Left lobe of liver (tissue), 2 donors: ENCODE measurements at regions not wholly inside any gene's neighbourhood (a gene's known extent, or its start where the extent isn't known, plus 50 kb on each side); places are given as distances from the start of the nearest gene placed in this dataset.
"Not testable (repeated sequence)": the region's sequence is repeated elsewhere in the genome, so short reads cannot be mapped to it uniquely, and the experiment has no call there.

Experiments used
- ATAC-seq: fragments of 200-7000 bp; cut with Tn5 transposase; one replicate; pipeline ENCODE4 v1.9.1; 2020; ENCODE audit warnings: mild to moderate bottlenecking, moderate library complexity
- DNase-seq: peaks from one replicate; pipeline ENCODE4 v3.0.0-alpha.2; 2020; ENCODE audit warnings: low spot score
- donor health status: DM: no; HTN: no; CAD: no; lungs with moderate emphysema.
- donor health status: DM: no; HTN: yes; CAD: no.

- ATAC-seq, DNase-seq: not testable (repeated sequence)
These were observed 201.3 kb downstream of the LIPI start for GRCh38 chr21:14009238-14009981.

- not testable (repeated sequence) for DNase-seq, ATAC-seq
These were observed 202.3 kb downstream of the LIPI start for GRCh38 chr21:14008436-14008835.

GRCh38 chr21:14008006-14008405 is 202.7 kb downstream of the LIPI start:
- not testable (repeated sequence) for ATAC-seq, DNase-seq

GRCh38 chr21:14006144-14006543 is 204.6 kb downstream of the LIPI start:
- not testable (repeated sequence) for ATAC-seq

GRCh38 chr21:13986996-13987958 is 223.5 kb downstream of the LIPI start:
- not testable (repeated sequence) for DNase-seq

More at GRCh38 chr21:14006144-14006543, 204.6 kb downstream of the LIPI start:
- DNase-seq, result not testable (repeated sequence)

GRCh38 chr21:13985865-13986863 is 224.6 kb downstream of the LIPI start:
- not testable (repeated sequence) for DNase-seq
- ATAC-seq, result peak; percentile 45

More at GRCh38 chr21:13986996-13987958, 223.5 kb downstream of the LIPI start:
- ATAC-seq, result peak; percentile 15

GRCh38 chr21:13985137-13985864 is 225.5 kb downstream of the LIPI start:
- not testable (repeated sequence) for DNase-seq
- peak; percentile 52 for ATAC-seq

GRCh38 chr21:13984728-13985127 is 226.0 kb downstream of the LIPI start:
- not testable (repeated sequence) for DNase-seq, ATAC-seq

- not testable (repeated sequence) for ATAC-seq, DNase-seq
These were observed 229.3 kb downstream of the LIPI start for GRCh38 chr21:13981176-13982087.

GRCh38 chr21:13980115-13980662 is 230.6 kb downstream of the LIPI start:
- ATAC-seq (peak; percentile 97), DNase-seq (peak; percentile 64)

- DNase-seq, ATAC-seq: not testable (repeated sequence)
These were observed 231.1 kb downstream of the LIPI start for GRCh38 chr21:13979608-13980007.

- not testable (repeated sequence) for ATAC-seq, DNase-seq
These were observed 236.2 kb downstream of the LIPI start for GRCh38 chr21:13974582-13974981.

GRCh38 chr21:13969853-13970252 is 240.9 kb downstream of the LIPI start:
- not testable (repeated sequence) for DNase-seq, ATAC-seq

GRCh38 chr21:13969002-13969401 is 241.8 kb downstream of the LIPI start:
- ATAC-seq, DNase-seq: not testable (repeated sequence)

GRCh38 chr21:13963259-13963658 is 247.5 kb downstream of the LIPI start:
- not testable (repeated sequence) for DNase-seq, ATAC-seq

GRCh38 chr21:13937236-13937635 is 273.5 kb downstream of the LIPI start:
- DNase-seq (no peak), ATAC-seq (no peak)

GRCh38 chr21:13936033-13936937 is 274.5 kb downstream of the LIPI start:
- DNase-seq, ATAC-seq: not testable (repeated sequence)
